ENCODE measurements at regions not wholly inside any gene's neighbourhood (a gene's known extent, or its start where the extent isn't known, plus 50 kb on each side); places are given as distances from the start of the nearest gene placed in this dataset.

- Mint-ChIP-seq H3K4me1 (ENCODE audit: low read depth) (peaks cover 6% of the 10 kb centered on the region), H3K27ac (no peak overlapping the region)
Observed at GRCh38 chr18:79624356-79625170, 55.0 kb upstream of the CTDP1 start.

GRCh38 chr18:79625195-79625923, 54.2 kb upstream of the CTDP1 start:
- H3K27me3 Mint-ChIP-seq (ENCODE audit: low read depth) = peaks cover 5% of the 10 kb centered on the region
- no peaks in the 10 kb centered on the region for H3K36me3 Mint-ChIP-seq (ENCODE audit: low read depth)
- H3K27ac Mint-ChIP-seq = no peak overlapping the region
- no peaks in the 10 kb centered on the region for H3K9me3 Mint-ChIP-seq
- H3K4me1 Mint-ChIP-seq (ENCODE audit: low read depth) = peaks cover 6% of the 10 kb centered on the region
- DNase-seq (ENCODE audit: low spot score) = no peak
- no peak overlapping the region for H3K4me3 Mint-ChIP-seq

More at GRCh38 chr18:79624356-79625170, 55.0 kb upstream of the CTDP1 start:
- Mint-ChIP-seq H3K27me3 (ENCODE audit: low read depth) (peaks cover 5% of the 10 kb centered on the region), H3K9me3 (no peaks in the 10 kb centered on the region), H3K36me3 (ENCODE audit: low read depth) (no peaks in the 10 kb centered on the region), H3K4me3 (no peak overlapping the region)
- DNase-seq (ENCODE audit: low spot score) = no peak

DNA sequence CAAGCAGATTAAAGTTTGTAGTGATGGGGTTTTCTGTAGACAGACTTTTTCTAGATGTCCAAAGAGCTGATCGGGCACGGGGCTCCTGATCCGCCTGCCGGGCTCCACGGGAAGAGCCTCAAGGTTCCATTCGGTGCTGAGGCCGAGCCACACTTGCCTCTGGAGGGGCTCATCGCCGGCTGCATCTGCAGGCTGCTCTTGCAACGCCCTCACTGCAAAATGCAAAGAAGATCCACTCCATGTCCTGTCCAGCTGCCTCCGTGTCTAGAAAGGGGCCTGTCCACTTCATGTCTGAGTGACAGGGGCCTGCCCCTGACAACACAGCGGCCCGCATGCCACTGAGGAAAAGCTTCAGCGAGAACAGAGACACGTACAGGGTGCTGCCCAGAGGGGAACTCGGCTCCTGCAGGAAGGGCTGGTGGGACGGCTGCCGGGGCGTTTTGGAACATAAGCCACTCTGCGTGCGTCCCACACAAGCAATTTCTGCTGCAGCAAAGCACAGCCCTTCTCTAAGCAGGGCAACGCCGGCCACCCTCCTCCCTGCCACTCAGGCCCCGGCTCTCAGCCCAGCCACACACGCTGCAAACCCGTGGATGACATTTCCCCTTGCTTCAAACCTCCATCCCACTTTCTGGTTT, 53.6 kb upstream of the CTDP1 start:
- Mint-ChIP-seq H3K36me3 (ENCODE audit: low read depth) (no peaks in the 10 kb centered on the region), H3K27ac (no peak overlapping the region), H3K9me3 (no peaks in the 10 kb centered on the region), H3K4me1 (ENCODE audit: low read depth) (peaks cover 6% of the 10 kb centered on the region), H3K27me3 (ENCODE audit: low read depth) (peaks cover 5% of the 10 kb centered on the region), H3K4me3 (no peak overlapping the region)
- no peak for DNase-seq (ENCODE audit: low spot score)

- Mint-ChIP-seq H3K9me3 (no peaks in the 10 kb centered on the region), H3K4me1 (ENCODE audit: low read depth) (peaks cover 7% of the 10 kb centered on the region), H3K4me3 (no peak overlapping the region), H3K36me3 (ENCODE audit: low read depth) (no peaks in the 10 kb centered on the region), H3K27me3 (ENCODE audit: low read depth) (peaks cover 5% of the 10 kb centered on the region), H3K27ac (no peak overlapping the region)
- no peak for DNase-seq (ENCODE audit: low spot score)
Observed at GRCh38 chr18:79626905-79627749, 52.5 kb upstream of the CTDP1 start.

- Mint-ChIP-seq H3K27ac (no peak overlapping the region), H3K36me3 (ENCODE audit: low read depth) (no peaks in the 10 kb centered on the region), H3K27me3 (ENCODE audit: low read depth) (peaks cover 5% of the 10 kb centered on the region), H3K4me1 (ENCODE audit: low read depth) (peaks cover 8% of the 10 kb centered on the region), H3K4me3 (no peak overlapping the region), H3K9me3 (no peaks in the 10 kb centered on the region)
- DNase-seq (ENCODE audit: low spot score) = no peak
Observed at GRCh38 chr18:79627750-79628294, 51.8 kb upstream of the CTDP1 start.

DNA sequence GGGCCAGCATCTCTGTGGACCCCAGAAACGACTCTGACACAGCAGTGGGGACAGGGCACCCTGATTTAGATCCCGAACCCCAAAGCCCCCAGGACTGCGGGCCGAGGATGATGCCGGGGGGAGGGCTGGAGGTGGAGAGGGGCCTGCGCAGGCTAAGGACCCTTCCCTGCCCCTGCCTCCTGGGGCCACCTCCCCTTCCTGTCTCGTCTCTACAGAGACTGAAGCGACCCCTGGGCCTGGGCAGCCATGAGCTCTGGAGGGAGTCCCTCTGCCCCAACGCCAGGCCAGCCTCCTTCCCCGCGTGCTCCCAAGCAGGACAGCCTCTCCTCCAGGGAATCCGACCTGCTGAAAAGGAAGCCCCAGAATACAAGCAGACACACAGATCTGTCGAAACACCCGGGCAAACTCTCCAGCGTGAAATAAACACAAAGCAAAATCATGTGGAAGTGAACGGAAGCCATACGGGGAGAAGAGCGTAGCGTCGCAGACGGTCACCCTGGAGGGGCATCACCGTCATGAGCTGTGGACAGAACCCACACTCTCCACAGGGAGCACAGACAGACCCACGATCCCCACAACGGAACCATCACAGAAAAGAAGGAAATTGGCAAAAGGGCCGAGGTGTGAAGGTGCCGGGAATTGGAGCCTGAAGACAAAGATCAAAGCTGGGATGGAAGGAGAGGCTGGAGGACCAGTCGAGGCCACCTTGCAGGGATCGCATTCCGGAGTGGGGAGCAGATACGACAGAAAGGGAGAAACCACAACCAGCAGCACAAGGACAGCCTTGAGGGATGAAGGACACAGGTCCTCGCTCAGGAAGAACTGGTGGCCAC, 51.0 kb upstream of the CTDP1 start:
- H3K9me3 Mint-ChIP-seq = peaks cover 2% of the 10 kb centered on the region
- no peak for DNase-seq (ENCODE audit: low spot score)
- H3K4me3 Mint-ChIP-seq = no peak overlapping the region
- peaks cover 8% of the 10 kb centered on the region for H3K4me1 Mint-ChIP-seq (ENCODE audit: low read depth)
- H3K36me3 Mint-ChIP-seq (ENCODE audit: low read depth) = no peaks in the 10 kb centered on the region
- H3K27ac Mint-ChIP-seq = no peak overlapping the region
- peaks cover 5% of the 10 kb centered on the region for H3K27me3 Mint-ChIP-seq (ENCODE audit: low read depth)

DNA sequence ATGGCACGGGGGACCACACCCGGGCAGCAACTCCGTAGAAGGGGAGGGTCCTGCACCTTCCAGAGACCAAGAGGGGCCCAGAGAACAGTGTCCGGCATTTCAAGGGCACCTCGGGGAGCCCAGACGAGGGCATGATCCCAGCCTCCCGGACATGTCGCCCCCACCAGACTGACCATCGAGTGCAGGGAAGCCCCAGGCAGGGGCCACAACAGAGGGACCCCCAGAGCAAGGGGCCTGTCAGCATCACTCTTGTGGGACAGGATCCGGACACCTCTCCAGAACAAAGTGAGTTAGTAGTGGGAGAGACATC, 50.4 kb upstream of the CTDP1 start:
- no peak overlapping the region for H3K4me3 Mint-ChIP-seq
- H3K4me1 Mint-ChIP-seq (ENCODE audit: low read depth) = peaks cover 8% of the 10 kb centered on the region
- DNase-seq (ENCODE audit: low spot score) = no peak
- peaks cover 6% of the 10 kb centered on the region for H3K9me3 Mint-ChIP-seq
- peaks cover 5% of the 10 kb centered on the region for H3K27me3 Mint-ChIP-seq (ENCODE audit: low read depth)
- H3K36me3 Mint-ChIP-seq (ENCODE audit: low read depth) = no peaks in the 10 kb centered on the region
- H3K27ac Mint-ChIP-seq = no peak overlapping the region

DNA sequence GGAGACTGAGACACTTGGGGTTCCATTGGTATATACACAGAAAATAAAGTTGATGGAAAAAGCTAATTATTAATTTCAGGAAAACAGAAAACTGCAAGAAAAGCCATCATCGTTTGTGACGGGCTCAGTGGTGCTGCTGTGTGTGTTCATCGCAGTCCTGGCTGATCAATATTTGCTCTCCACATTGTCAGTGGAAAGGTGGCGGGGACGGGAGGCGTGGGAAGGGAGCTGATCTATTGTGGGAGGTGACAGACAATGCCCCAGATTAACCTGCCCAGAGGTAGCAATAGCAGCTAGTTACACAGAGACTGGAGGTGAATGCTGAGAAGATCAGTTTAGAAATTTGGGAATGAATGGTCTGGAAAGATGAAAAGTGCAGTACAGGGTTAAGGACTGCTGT, 50.0 kb upstream of the CTDP1 start:
- peaks cover 2% of the 10 kb centered on the region for H3K27me3 Mint-ChIP-seq (ENCODE audit: low read depth)
- H3K9me3 Mint-ChIP-seq = peaks cover 6% of the 10 kb centered on the region
- H3K4me1 Mint-ChIP-seq (ENCODE audit: low read depth) = peaks cover 6% of the 10 kb centered on the region
- H3K27ac Mint-ChIP-seq = no peak overlapping the region
- no peak for DNase-seq (ENCODE audit: low spot score)
- H3K36me3 Mint-ChIP-seq (ENCODE audit: low read depth) = no peaks in the 10 kb centered on the region
- no peak overlapping the region for H3K4me3 Mint-ChIP-seq

Data from T-helper 2 cell treated with Interferon-gamma antibody and Interleukin-4, amounts not matched to agents 5 μg/mL and 100 μg/mL, for 36 hours (primary cell).